ENCODE measurements at regions not wholly inside any gene's neighbourhood (a gene's known extent, or its start where the extent isn't known, plus 50 kb on each side); places are given as distances from the start of the nearest gene placed in this dataset.

- TF ChIP-seq SMAD1 (IDR thresholded peaks at IDR 0.05; ENCODE audit: low read depth, partially characterized antibody) (no peak), MTA2 (IDR thresholded peaks at IDR 0.05; ENCODE audit: low read depth) (no peak), BACH1 (IDR thresholded peaks at IDR 0.05; ENCODE audit: borderline replicate concordance) (no peak), CTCF (IDR thresholded peaks at IDR 0.05 in 2 of 3, conservative IDR thresholded peaks at IDR 0.05 in 1 of 3; ENCODE audit: control insufficient read depth in 2 of 3, extremely low read depth in 1 of 3, insufficient read depth in 1 of 3, low read depth in 3 of 3, low read length in 3 of 3) (no peak), MYC (IDR thresholded peaks at IDR 0.05; ENCODE audit: insufficient read depth, insufficient read length, insufficient replicate concordance, low read length, severe bottlenecking) (no peak), USF2 (IDR thresholded peaks at IDR 0.05; ENCODE audit: borderline replicate concordance, low read depth, low read length) (no peak), POLR2AphosphoS5 (IDR thresholded peaks at IDR 0.05; ENCODE audit: low read length) (no peak), TCF3 (IDR thresholded peaks at IDR 0.05; ENCODE audit: borderline replicate concordance, insufficient read depth, low read depth, low read length) (no peak), ATF7 (IDR thresholded peaks at IDR 0.05; ENCODE audit: low read depth) (peak; percentile 38; the same call in 1 of the 2 replicates), DPF2 (IDR thresholded peaks at IDR 0.05) (no peak), BHLHE40 (IDR thresholded peaks at IDR 0.05; ENCODE audit: borderline replicate concordance in 1 of 2, low read depth in 2 of 2, low read length in 1 of 2) (no peak), CHD1 (IDR thresholded peaks at IDR 0.05; ENCODE audit: low read depth, low read length) (no peak), NFYB (IDR thresholded peaks at IDR 0.05; ENCODE audit: insufficient read depth, low read depth, low read length) (no peak), MXI1 (IDR thresholded peaks at IDR 0.05; ENCODE audit: low read depth, low read length) (no peak), EZH2 (IDR thresholded peaks at IDR 0.05; ENCODE audit: borderline replicate concordance, control insufficient read depth, low read depth, low read length) (no peak), SREBF2 (IDR thresholded peaks at IDR 0.05; ENCODE audit: low read length) (no peak), JUNB (IDR thresholded peaks at IDR 0.05) (0 out of 2 replicates have a peak, but pooled peaks have one; percentile 5)
- TF ChIP-seq, protein P1, sequence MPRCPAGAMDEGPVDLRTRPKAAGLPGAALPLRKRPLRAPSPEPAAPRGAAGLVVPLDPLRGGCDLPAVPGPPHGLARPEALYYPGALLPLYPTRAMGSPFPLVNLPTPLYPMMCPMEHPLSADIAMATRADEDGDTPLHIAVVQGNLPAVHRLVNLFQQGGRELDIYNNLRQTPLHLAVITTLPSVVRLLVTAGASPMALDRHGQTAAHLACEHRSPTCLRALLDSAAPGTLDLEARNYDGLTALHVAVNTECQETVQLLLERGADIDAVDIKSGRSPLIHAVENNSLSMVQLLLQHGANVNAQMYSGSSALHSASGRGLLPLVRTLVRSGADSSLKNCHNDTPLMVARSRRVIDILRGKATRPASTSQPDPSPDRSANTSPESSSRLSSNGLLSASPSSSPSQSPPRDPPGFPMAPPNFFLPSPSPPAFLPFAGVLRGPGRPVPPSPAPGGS (IDR thresholded peaks at IDR 0.05; ENCODE audit: borderline replicate concordance, insufficient read depth, low read depth, low read length, poor library complexity, severe bottlenecking), result no peak
- TF ChIP-seq, protein P2, sequence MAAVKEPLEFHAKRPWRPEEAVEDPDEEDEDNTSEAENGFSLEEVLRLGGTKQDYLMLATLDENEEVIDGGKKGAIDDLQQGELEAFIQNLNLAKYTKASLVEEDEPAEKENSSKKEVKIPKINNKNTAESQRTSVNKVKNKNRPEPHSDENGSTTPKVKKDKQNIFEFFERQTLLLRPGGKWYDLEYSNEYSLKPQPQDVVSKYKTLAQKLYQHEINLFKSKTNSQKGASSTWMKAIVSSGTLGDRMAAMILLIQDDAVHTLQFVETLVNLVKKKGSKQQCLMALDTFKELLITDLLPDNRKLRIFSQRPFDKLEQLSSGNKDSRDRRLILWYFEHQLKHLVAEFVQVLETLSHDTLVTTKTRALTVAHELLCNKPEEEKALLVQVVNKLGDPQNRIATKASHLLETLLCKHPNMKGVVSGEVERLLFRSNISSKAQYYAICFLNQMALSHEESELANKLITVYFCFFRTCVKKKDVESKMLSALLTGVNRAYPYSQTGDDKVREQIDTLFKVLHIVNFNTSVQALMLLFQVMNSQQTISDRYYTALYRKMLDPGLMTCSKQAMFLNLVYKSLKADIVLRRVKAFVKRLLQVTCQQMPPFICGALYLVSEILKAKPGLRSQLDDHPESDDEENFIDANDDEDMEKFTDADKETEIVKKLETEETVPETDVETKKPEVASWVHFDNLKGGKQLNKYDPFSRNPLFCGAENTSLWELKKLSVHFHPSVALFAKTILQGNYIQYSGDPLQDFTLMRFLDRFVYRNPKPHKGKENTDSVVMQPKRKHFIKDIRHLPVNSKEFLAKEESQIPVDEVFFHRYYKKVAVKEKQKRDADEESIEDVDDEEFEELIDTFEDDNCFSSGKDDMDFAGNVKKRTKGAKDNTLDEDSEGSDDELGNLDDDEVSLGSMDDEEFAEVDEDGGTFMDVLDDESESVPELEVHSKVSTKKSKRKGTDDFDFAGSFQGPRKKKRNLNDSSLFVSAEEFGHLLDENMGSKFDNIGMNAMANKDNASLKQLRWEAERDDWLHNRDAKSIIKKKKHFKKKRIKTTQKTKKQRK (IDR thresholded peaks at IDR 0.05; ENCODE audit: low read depth, low read length), result no peak
- TF ChIP-seq, protein P3, sequence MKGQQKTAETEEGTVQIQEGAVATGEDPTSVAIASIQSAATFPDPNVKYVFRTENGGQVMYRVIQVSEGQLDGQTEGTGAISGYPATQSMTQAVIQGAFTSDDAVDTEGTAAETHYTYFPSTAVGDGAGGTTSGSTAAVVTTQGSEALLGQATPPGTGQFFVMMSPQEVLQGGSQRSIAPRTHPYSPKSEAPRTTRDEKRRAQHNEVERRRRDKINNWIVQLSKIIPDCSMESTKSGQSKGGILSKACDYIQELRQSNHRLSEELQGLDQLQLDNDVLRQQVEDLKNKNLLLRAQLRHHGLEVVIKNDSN (IDR thresholded peaks at IDR 0.05; ENCODE audit: borderline replicate concordance, extremely low read length, insufficient read depth, low read depth, low read length), result no peak
Measured at GRCh38 chr1:184859381-184860105, 104.9 kb upstream of the EDEM3 start (continued).

Data from GM12878 (cell line).